Hepatocyte (in vitro differentiated cells): ENCODE measurements at regions not wholly inside any gene's neighbourhood (a gene's known extent, or its start where the extent isn't known, plus 50 kb on each side); places are given as distances from the start of the nearest gene placed in this dataset.

Experiments
- EZH2 ChIP-seq: fragments of 200-600 bp; sonication (generic); IDR thresholded peaks from 2 replicates; pipeline ENCODE4 v1.6.1; 2016; ENCODE audit warnings: antibody characterized with exemption, mild to moderate bottlenecking, borderline replicate concordance
- TF ChIP-seq, protein P1 (sequence below): fragments of 200-600 bp; sonication (generic); IDR thresholded peaks from 2 replicates; pipeline ENCODE4 v1.5.1; 2016; ENCODE audit warnings: antibody characterized with exemption, mild to moderate bottlenecking; ENCODE audit not compliant: poor library complexity

DNA sequence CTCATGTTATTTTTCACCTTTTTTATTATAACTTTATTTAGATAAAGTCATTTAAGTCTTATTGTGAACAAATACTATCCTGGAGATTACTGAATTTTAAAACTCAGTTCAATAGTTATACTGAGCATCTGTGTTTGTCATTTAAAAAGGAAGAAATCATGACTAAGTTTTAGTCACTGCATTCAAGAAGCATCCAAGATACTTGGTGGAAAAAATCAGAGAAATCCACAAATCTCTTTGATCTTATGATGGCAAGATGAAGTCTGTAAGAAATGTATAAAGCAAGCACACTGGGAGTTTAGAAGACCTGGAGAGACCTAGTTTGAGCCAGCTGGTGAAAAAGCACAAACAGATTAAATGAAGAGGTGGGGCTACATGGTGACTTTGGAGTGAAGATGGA lies 529.8 kb upstream of the IGFBP3 start:
- TF ChIP-seq EZH2 = no peak
- TF ChIP-seq, protein P1, sequence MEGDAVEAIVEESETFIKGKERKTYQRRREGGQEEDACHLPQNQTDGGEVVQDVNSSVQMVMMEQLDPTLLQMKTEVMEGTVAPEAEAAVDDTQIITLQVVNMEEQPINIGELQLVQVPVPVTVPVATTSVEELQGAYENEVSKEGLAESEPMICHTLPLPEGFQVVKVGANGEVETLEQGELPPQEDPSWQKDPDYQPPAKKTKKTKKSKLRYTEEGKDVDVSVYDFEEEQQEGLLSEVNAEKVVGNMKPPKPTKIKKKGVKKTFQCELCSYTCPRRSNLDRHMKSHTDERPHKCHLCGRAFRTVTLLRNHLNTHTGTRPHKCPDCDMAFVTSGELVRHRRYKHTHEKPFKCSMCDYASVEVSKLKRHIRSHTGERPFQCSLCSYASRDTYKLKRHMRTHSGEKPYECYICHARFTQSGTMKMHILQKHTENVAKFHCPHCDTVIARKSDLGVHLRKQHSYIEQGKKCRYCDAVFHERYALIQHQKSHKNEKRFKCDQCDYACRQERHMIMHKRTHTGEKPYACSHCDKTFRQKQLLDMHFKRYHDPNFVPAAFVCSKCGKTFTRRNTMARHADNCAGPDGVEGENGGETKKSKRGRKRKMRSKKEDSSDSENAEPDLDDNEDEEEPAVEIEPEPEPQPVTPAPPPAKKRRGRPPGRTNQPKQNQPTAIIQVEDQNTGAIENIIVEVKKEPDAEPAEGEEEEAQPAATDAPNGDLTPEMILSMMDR = no peak
